Ovary (tissue), 7 donors: ENCODE measurements at regions not wholly inside any gene's neighbourhood (a gene's known extent, or its start where the extent isn't known, plus 50 kb on each side); places are given as distances from the start of the nearest gene placed in this dataset.

ENCODE experiments used
- DNase-seq, 5 donors: peaks; one replicate each; pipeline ENCODE4 v3.0.0-alpha.2; 2019 to 2020
- H3K27ac ChIP-seq, 2 donors: fragments of 200-600 bp; one replicate each; pipeline versions ENCODE4 v1.5.1 to v1.8.0; 2019 to 2022
- H3K27me3 ChIP-seq: fragments of 200-600 bp; one replicate; pipeline ENCODE4 v1.8.0; 2022
- H3K36me3 ChIP-seq: fragments of 200-600 bp; sonication (generic); one replicate; pipeline ENCODE4 v1.5.1; 2019
- H3K4me1 ChIP-seq: one replicate; pipeline ENCODE4 v1.8.1; 2013; ENCODE audit warnings: mild to moderate bottlenecking, moderate library complexity; ENCODE audit not compliant: insufficient read depth
- H3K4me3 ChIP-seq: fragments of 200-600 bp; sonication (generic); one replicate; pipeline ENCODE4 v1.5.1; 2017
- H3K9me3 ChIP-seq, 2 donors: fragments of 200-600 bp in 1 of 2; sonication (generic) in 1 of 2; one replicate each; pipeline versions ENCODE4 v1.5.1 to v1.8.1; 2013 to 2019; ENCODE audit warnings: mild to moderate bottlenecking in 1 of 2, moderate library complexity in 1 of 2
- CTCF ChIP-seq, 3 donors: fragments of 450-650 bp in 2 of 3; fragments of 200-600 bp in 1 of 3; IDR thresholded peaks; one replicate each; pipeline versions ENCODE4 v1.5.1 to v1.8.0; 2016 to 2022; ENCODE audit warnings: antibody characterized with exemption in 3 of 3, mild to moderate bottlenecking in 1 of 3
- EP300 ChIP-seq: sonication (generic); formaldehyde crosslinking; IDR thresholded peaks from one replicate; pipeline ENCODE4 v1.6.1; 2017; ENCODE audit warnings: antibody characterized with exemption
- POLR2A ChIP-seq: fragments of 450-650 bp; IDR thresholded peaks from one replicate; pipeline ENCODE4 v1.6.1; 2017; ENCODE audit warnings: antibody characterized with exemption, mild to moderate bottlenecking, moderate library complexity
- WGBS, 3 donors: extraction: QIAGEN DNeasy Blood & Tissue Kit in 1 of 3; methylation state at CpG; one replicate each; pipeline versions ENCODE4 v1.1.5 to v1.1.7; 2013 to 2017; 5-methylcytosine and 5-hydroxymethylcytosine counted together
- intact Hi-C, 4 donors: fragments of 100-400 bp; cut with DNase I; formaldehyde crosslinking; loops; one replicate each; pipeline versions ENCODE4 v1.11.0 to v1.15.1; 2022 to 2023
- donor health status: DM: no; HTN: no; CAD: no; lungs with moderate emphysema.
- donor health status: DM: no; HTN: no; CAD: no.
- donor health status: Bipolar disorder and iron deficiency.
- donor health status: DM: no; HTN: no; CAD: no.
- donor health status: DM: yes; HTN: yes; CAD: no.

GRCh38 chr1:2894381-2895041 lies 93.0 kb upstream of the TTC34 start:
- intact Hi-C loops, result no loop called here
- Histone ChIP-seq H3K9me3 (no peaks in the 10 kb centered on the region), H3K4me3 (no peak overlapping the region), H3K4me1 (no peaks in the 10 kb centered on the region), H3K27me3 (no peaks in the 10 kb centered on the region), H3K36me3 (no peaks in the 10 kb centered on the region), H3K27ac (no peak overlapping the region)
- 79 to 82% (median 82%) methylated on average over 27 of the region's 27 CpGs for WGBS, 3 donors
- TF ChIP-seq POLR2A (no peak), EP300 (no peak), CTCF (IDR thresholded peaks at IDR 0.05) (no peak)
- no peak for DNase-seq

GRCh38 chr1:2896824-2897223 lies 95.3 kb upstream of the TTC34 start:
- intact Hi-C loops, result no loop called here
- Histone ChIP-seq H3K27ac (no peak overlapping the region), H3K27me3 (no peaks in the 10 kb centered on the region), H3K36me3 (no peaks in the 10 kb centered on the region), H3K9me3 (no peaks in the 10 kb centered on the region), H3K4me3 (no peak overlapping the region), H3K4me1 (no peaks in the 10 kb centered on the region)
- no peak for DNase-seq
- no peak for TF ChIP-seq EP300
- no peak for TF ChIP-seq CTCF (IDR thresholded peaks at IDR 0.05)
- no peak for TF ChIP-seq POLR2A
- 82 to 86% (median 85%) methylated on average over 7 of the region's 7 CpGs for WGBS, 3 donors

- Histone ChIP-seq H3K4me3 (no peak overlapping the region), H3K9me3 (no peaks in the 10 kb centered on the region), H3K36me3 (no peaks in the 10 kb centered on the region), H3K27ac (no peak overlapping the region), H3K4me1 (no peaks in the 10 kb centered on the region), H3K27me3 (no peaks in the 10 kb centered on the region)
- no peak for DNase-seq
- no peak for TF ChIP-seq EP300
- TF ChIP-seq CTCF (IDR thresholded peaks at IDR 0.05), result no peak
- no peak for TF ChIP-seq POLR2A
- intact Hi-C loops, result no loop called here
- WGBS, 3 donors, result 89 to 95% (median 92%) methylated on average over 19 of the region's 19 CpGs
Observed at GRCh38 chr1:2903226-2903625, 101.7 kb upstream of the TTC34 start.

GRCh38 chr1:2904191-2904590 lies 102.7 kb upstream of the TTC34 start:
- intact Hi-C loops, result no loop called here
- 72 to 77% (median 72%) methylated on average over 15 of the region's 15 CpGs for whole genome bisulfite sequencing, 3 donors

More at GRCh38 chr1:2904191-2904590, 102.7 kb upstream of the TTC34 start:
- Histone ChIP-seq H3K27me3 (no peaks in the 10 kb centered on the region), H3K9me3 (no peaks in the 10 kb centered on the region), H3K4me3 (no peak overlapping the region), H3K27ac (no peak overlapping the region), H3K36me3 (no peaks in the 10 kb centered on the region), H3K4me1 (no peaks in the 10 kb centered on the region)
- DNase-seq, result no peak
- TF ChIP-seq EP300 (no peak), CTCF (IDR thresholded peaks at IDR 0.05) (no peak), POLR2A (no peak)
